ENCODE measurements at regions not wholly inside any gene's neighbourhood (a gene's known extent, or its start where the extent isn't known, plus 50 kb on each side); places are given as distances from the start of the nearest gene placed in this dataset.
"Not testable (repeated sequence)": the region's sequence is repeated elsewhere in the genome, so short reads cannot be mapped to it uniquely, and the experiment has no call there.

DNA sequence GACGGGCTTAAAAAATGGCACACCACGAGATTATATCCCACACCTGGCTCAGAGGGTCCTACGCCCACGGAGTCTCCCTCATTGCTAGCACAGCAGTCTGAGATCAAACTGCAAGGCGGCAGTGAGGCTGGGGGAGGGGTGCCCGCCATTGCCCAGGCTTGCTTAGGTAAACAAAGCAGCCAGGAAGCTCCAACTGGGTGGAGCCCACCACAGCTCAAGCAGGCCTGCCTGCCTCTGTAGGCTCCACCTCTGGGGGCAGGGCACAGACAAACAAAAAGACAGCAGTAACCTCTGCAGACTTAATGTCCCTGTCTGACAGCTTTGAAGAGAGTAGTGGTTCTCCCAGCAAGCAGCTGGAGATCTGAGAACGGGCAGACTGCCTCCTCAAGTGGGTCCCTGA, 386.4 kb upstream of the GJE1 start:
- TF ChIP-seq, protein P1, sequence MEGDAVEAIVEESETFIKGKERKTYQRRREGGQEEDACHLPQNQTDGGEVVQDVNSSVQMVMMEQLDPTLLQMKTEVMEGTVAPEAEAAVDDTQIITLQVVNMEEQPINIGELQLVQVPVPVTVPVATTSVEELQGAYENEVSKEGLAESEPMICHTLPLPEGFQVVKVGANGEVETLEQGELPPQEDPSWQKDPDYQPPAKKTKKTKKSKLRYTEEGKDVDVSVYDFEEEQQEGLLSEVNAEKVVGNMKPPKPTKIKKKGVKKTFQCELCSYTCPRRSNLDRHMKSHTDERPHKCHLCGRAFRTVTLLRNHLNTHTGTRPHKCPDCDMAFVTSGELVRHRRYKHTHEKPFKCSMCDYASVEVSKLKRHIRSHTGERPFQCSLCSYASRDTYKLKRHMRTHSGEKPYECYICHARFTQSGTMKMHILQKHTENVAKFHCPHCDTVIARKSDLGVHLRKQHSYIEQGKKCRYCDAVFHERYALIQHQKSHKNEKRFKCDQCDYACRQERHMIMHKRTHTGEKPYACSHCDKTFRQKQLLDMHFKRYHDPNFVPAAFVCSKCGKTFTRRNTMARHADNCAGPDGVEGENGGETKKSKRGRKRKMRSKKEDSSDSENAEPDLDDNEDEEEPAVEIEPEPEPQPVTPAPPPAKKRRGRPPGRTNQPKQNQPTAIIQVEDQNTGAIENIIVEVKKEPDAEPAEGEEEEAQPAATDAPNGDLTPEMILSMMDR (IDR thresholded peaks at IDR 0.05; ENCODE audit: insufficient read depth, low read depth, low read length) = not testable (repeated sequence)
- not testable (repeated sequence) for TF ChIP-seq EZH2 (IDR thresholded peaks at IDR 0.05; ENCODE audit: insufficient read depth, low read length)
